Astrocyte (in vitro differentiated cells and primary cell): ENCODE measurements at regions not wholly inside any gene's neighbourhood (a gene's known extent, or its start where the extent isn't known, plus 50 kb on each side); places are given as distances from the start of the nearest gene placed in this dataset.

Experiments used
- CTCF ChIP-seq: IDR thresholded peaks from 2 replicates; pipeline ENCODE4 v1.5.1; 2011; ENCODE audit warnings: low read depth, mild to moderate bottlenecking, inconsistent platforms, low read length, moderate library complexity; ENCODE audit not compliant: insufficient read depth
- EZH2 ChIP-seq: IDR thresholded peaks from 2 replicates; pipeline ENCODE4 v1.6.1; 2012; ENCODE audit warnings: mild to moderate bottlenecking, low read length, inconsistent platforms; ENCODE audit not compliant: insufficient read depth

- TF ChIP-seq CTCF = no peak
- TF ChIP-seq EZH2 = no peak
Observed at GRCh38 chr15:37740623-37741141, 193.8 kb upstream of the TMCO5A start.
